ENCODE measurements at regions not wholly inside any gene's neighbourhood (a gene's known extent, or its start where the extent isn't known, plus 50 kb on each side); places are given as distances from the start of the nearest gene placed in this dataset.

GRCh38 chr13:76503766-76504165 lies 382.4 kb downstream of the KCTD12 start:
- no peak for ATAC-seq

GRCh38 chr13:76503291-76503690 lies 382.9 kb downstream of the KCTD12 start:
- no peak for ATAC-seq

- ATAC-seq: no peak
Observed at GRCh38 chr13:76500894-76501293, 385.3 kb downstream of the KCTD12 start.

DNA sequence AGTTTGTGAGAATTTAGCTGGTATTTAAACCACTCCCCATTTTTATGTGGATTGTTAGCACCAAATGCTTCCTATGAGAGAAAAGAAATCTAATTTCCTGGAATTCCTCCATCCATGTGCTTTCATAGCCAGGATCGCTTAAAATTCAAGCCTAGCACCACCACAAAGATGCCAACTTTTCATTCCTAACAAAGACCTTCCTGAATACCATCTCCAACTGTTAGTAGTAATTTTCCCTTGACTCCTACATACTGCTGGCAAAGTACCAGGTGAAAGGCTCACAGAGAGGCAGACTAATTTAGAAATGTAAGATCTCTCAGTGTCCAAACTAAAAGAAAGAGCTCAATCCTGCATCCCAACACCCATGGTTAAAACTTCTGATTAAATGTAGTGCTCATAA lies 386.3 kb downstream of the KCTD12 start:
- ATAC-seq: no peak

DNA sequence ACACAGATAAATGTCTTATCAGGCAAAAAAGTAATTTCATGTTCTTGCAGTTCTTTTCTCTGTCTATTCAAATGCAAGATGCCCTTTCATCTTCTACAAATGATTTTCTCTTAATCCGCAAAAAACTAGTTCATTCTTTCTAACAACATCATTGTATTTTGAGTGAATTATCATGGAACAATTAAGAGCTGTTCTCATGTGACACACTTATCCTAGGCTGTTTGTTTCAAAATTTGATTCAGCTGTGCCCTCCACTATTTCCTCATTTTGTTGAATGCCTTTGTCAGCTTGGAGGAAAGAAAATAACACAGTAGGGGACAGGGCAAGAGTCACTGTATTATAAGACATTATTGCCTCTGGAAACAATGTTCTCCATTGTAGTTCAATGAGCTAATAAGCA lies 396.9 kb downstream of the KCTD12 start:
- no peak for ATAC-seq

- no peak for ATAC-seq
Observed at GRCh38 chr13:76481738-76482137, 404.5 kb downstream of the KCTD12 start.

- ATAC-seq: no peak
Observed at GRCh38 chr13:76474966-76475365, 411.2 kb downstream of the KCTD12 start.

DNA sequence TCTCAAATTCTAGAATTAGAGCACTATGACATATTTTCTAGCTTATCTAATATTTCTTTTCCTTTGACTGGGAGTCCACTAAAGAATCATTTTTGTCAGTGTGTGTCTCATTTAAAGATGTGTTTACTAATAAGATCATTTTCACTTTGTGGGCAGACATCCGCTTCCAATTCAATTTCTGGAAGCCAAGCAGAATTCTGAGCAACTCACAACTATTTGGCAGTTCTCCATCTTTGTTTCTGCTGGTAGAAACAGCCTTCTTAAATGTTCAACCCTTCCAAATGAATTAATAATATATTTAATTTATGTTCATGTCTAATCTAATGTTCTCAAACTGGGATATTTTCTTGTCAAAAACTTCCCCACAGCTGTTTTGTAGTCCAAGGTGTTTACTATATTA lies 411.8 kb downstream of the KCTD12 start:
- no peak for ATAC-seq

DNA sequence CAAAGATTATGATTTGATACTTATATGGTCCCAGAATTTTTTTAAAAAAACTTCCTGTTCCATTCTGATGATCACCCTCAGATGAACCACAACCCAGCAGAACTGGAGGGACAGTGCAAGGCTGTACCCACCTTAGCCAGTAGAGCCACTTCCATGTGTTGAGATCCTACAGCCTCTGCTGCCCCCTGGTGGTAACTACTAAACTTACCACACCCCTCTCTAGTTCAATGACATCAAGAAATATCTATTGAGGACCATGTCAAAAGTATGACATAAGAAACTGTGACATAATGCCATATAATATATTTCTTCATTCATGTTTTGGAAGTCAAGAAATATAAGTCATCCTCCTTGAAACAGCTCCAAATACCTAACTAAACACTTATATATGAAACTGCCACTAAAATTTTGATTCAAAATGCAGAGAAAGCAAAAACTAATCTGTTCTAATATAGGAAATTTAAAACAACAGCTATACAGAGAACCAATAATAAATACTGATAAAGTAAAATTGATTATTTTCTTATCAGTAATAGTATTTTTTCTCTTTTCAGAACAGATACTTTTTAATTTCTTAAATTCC lies 412.6 kb downstream of the KCTD12 start:
- ATAC-seq: peak; percentile 92

GRCh38 chr13:76472916-76473315 lies 413.3 kb downstream of the KCTD12 start:
- ATAC-seq: no peak

DNA sequence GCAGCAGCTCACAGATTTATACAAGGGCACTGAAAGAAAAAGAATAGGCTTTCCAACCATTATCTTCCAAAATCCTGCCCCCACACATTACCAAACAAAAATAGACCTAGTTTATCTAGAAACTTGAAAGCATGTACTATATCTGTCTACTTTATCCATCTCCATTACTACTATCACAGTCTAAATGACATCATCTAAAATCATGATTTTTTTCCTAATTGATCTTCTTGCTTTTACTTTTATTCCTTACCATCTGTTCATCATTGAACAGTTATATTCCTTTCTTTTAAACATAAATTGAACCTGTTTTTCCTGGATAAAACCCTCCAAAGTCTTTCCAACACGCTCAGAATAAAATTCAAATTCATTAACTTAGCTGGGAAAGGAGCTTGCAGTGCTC lies 414.7 kb downstream of the KCTD12 start:
- no peak for ATAC-seq

- ATAC-seq: no peak
Observed at GRCh38 chr13:76470991-76471390, 415.2 kb downstream of the KCTD12 start.

DNA sequence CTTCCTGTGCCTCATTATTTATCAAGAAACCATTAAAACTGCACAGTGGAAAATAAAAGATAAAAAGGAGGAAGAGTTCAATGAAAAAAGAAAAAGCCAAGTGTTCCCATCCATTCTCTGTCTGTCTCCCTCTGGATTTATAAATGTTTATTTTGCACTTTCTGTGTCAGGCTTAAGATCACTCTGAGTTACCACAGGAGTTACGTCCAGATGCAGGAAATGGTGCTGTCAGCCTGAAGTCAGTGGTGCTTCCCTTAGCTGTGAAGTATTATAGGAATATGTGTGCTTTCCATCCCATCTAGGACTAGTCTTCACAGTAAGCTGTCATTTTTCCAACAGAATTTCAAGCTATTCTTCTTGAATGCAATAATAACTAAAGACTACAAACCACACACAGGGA lies 420.2 kb downstream of the KCTD12 start:
- no peak for ATAC-seq

DNA sequence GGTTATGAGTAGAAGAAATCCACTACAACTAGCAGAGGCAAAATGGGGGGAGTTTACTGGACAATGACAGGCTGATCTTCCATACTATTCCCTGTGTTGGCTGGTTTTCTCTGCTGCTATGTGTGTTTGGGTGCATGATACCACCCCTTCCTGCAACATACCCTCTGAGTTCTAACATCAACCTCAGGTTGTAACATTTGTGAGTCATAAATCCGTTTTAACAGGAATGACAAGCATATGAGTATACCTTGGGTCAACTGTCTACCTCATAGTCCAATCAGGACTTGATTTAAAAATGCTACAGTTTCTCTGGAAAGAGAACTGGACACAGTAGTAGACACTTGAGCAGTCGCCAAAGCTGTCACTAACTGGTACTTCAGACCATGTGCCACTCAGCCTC lies 422.9 kb downstream of the KCTD12 start:
- ATAC-seq: no peak

GRCh38 chr13:76461999-76462398 lies 424.2 kb downstream of the KCTD12 start:
- ATAC-seq: no peak

DNA sequence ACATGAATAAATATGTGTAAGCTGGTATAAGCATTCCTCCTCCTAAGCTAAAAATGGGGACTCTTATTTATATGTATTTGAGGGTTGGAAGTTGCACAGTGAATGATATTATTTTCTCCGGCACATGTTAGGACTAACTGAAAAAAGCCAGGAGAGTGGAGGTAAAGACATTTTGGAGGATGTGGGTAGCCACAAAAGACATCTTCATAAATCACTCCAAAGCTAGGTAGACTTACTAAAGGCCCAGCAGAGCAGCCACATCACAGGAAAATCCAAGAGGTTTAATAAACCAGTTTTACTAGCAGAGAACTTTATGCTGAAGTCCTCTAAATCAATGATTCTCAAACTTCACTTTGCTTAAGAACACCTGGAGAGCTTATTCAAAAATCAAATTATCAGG lies 424.7 kb downstream of the KCTD12 start:
- no peak for ATAC-seq

DNA sequence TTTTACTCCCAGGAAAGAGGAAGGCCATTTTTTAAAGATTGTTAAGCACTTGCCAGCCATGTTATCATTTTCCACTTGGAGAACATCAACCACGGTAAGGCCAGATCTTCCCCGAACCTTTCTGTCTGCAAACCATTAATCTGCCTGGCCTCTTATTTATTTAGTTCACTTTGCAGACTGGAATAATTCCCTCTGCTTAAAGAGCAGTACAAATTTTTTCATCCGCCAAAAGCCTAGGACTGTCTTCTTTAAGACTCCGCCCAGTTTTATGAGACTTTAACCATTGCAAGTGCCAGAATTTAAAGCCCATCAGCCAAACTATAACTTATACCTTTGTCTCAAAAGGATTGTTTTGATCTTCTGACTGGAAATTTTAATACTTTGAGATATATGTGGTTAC lies 426.3 kb downstream of the KCTD12 start:
- no peak for ATAC-seq

DNA sequence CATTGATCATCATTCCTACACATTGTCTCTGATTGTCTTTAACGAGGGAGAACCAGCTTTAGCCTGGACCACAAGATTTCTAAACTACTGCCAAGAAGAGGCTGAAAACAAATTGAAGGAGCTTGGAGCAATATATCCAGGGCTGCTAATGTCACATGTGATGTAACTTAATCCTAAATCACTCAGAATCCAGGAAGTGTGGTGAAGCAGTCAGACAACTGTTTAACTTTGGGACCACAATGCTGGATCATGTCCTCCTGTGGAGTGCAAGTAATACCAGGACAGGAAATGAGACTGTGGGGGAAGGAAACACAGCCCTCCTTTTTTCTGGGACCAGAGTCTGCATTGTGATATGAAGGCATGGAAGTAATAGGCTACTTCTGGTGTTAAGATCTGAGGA lies 430.2 kb downstream of the KCTD12 start:
- no peak for ATAC-seq

GRCh38 chr13:76454991-76455390 lies 431.2 kb downstream of the KCTD12 start:
- ATAC-seq: no peak

GRCh38 chr13:76449716-76450115 lies 436.5 kb downstream of the KCTD12 start:
- no peak for ATAC-seq

GRCh38 chr13:76446191-76446590 lies 440.0 kb downstream of the KCTD12 start:
- ATAC-seq: no peak

- ATAC-seq: no peak
Observed at GRCh38 chr13:76440568-76440967, 445.6 kb downstream of the KCTD12 start.

DNA sequence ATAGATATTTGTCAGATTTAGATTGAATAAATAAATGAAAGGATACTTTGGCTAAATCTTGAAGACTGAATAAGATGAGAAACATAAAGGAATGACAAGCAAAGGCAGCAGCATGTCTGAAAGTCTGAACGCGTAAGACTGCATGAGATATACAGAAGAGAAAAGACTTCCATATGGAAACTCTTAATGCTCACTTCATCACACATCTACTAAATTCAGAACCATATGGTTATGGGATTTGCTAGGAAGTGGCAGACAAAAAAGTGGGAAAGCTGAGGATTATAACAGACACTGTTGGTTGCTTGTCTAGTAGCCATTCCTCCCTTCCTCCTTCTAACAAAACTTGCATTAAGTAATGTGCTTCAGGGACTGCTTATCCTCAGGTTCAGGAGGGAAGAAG lies 446.7 kb downstream of the KCTD12 start:
- ATAC-seq: no peak

DNA sequence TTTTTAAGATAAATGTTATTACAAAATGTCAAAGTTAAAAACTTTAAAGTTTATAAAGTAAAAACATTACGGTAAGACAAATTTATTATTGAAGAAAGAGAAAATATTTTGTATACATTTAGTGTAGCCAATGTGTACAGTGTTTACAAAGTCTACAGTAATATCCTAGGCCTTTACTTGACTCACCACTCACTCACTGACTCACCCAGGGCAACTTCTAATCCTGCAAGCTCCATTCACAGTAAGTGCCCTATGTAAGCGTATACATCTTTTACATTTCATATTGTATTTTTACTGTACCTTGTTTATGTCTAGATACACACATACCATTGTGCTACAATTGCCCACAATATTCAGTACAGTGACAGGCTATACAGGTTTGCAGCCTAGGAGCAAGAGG lies 448.2 kb downstream of the KCTD12 start:
- no peak for ATAC-seq

- ATAC-seq: no peak
Observed at GRCh38 chr13:76425935-76426334, 460.3 kb downstream of the KCTD12 start.

DNA sequence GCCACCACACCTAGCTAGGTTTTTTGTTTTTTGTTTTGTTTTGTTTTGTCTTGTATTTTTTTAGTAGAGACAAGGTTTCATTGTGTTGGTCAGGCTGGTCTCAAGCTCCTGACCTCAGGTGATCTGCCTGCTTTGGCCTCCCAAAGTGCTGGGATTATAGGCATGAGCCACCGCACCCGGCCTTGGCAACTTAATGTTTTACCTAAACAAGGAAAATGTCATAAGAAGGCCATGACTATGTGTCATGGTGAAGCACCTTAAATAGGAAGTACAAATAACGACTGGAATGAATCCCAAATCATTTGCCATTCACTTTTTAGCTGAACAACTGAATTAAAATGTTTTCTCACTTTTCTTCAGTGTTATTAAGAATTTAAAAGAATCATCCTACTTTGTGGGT lies 465.2 kb downstream of the KCTD12 start:
- ATAC-seq: no peak

Measured in esophagus mucosa (tissue), 1 donor.